Kidney tubule cell (primary cell): ENCODE measurements at regions not wholly inside any gene's neighbourhood (a gene's known extent, or its start where the extent isn't known, plus 50 kb on each side); places are given as distances from the start of the nearest gene placed in this dataset.
"Not testable (repeated sequence)": the region's sequence is repeated elsewhere in the genome, so short reads cannot be mapped to it uniquely, and the experiment has no call there.

Source experiments
- DNase-seq: peaks from one replicate; pipeline ENCODE4 v3.0.0-alpha.2; 2018; ENCODE audit warnings: low spot score

DNA sequence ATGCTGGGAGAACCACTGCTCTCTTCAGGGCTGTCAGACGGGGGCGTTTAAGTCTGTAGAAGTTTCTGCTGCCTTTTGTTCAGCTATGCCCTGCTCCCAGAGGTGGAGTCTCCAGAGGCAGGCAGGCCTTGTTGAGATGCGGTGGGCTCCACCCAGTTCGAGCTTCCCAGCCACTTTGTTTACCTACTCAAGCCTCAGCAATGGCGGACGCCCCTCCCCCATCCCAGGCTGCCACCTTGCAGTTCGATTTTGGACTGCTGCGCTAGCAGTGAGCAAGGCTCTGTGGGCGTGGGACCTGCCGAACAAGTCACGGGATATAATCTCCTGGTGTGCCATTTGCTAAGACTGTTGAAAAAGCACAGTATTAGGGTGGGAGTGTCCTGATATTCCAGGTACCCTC lies 1057.9 kb upstream of the LRRTM1 start:
- not testable (repeated sequence) for DNase-seq

DNA sequence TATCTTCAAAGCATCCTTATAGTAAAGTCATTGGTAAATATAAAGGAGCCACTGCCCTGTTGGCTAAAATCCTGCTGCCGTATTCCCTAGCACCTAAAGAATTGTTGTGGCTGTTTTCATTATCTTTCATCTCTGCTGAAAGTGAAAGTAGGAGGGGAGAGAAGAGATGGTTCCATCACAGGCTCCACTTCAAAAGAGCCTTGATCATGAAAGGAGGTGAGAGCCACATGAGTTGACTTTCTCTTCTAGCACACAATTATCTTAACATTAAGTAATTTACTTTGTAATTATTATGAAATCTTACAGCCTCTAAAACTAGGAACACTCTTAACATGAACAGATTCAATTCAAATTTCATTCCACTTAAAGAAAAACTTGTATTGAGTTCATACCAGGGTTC lies 1050.9 kb upstream of the LRRTM1 start:
- DNase-seq: no peak

DNA sequence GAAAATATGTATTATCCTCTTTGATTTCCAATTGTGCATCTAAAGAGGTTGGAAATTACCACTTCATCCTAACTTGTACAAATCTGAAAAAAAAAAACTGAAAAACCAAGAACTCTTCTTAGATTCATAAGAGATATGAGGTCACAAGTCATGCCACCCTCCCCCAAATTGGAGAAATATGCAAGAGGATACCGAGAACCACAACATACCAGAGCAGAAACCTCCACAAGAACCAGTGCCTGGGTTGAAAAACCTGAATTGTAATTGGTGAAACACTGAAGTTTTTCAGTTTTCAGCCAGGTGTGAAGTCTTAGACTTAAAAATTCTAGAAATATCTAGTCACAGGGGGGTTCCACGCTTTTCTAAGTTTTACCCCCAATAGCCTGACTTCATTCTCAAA lies 1029.5 kb upstream of the LRRTM1 start:
- no peak for DNase-seq

- no peak for DNase-seq
Measured at GRCh38 chr2:81328968-81329367, 1024.4 kb upstream of the LRRTM1 start.

GRCh38 chr2:81327911-81328310 lies 1023.4 kb upstream of the LRRTM1 start:
- DNase-seq: no peak

DNA sequence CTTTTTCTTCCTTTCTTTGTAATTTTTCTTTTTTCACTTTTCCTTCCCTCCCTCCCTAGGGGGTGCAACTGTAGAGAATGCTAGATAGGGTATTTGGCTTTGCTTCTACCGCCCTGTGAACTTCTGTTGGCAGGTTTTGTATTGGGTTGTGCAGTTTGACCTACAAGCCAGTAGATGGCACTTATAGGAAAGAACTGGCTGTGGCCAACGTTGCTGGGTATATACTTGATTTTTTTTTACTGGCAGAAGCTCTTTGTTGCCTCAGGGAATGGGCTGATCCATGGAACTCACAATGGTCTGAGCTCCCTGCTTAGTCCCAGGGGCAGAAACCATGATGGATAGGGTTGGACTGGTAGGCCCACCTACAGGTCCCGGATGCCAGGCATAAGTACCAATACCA lies 1019.5 kb upstream of the LRRTM1 start:
- DNase-seq: peak; percentile 66

GRCh38 chr2:81304154-81304830 lies 999.7 kb upstream of the LRRTM1 start:
- peak; percentile 87 for DNase-seq

- no peak for DNase-seq
Measured at GRCh38 chr2:81303321-81303720, 998.8 kb upstream of the LRRTM1 start.

- DNase-seq: no peak
Measured at GRCh38 chr2:81299841-81300240, 995.3 kb upstream of the LRRTM1 start.

- no peak for DNase-seq
Measured at GRCh38 chr2:81290846-81291245, 986.3 kb upstream of the LRRTM1 start.

GRCh38 chr2:81283081-81283480 lies 978.5 kb upstream of the LRRTM1 start:
- DNase-seq: no peak

DNA sequence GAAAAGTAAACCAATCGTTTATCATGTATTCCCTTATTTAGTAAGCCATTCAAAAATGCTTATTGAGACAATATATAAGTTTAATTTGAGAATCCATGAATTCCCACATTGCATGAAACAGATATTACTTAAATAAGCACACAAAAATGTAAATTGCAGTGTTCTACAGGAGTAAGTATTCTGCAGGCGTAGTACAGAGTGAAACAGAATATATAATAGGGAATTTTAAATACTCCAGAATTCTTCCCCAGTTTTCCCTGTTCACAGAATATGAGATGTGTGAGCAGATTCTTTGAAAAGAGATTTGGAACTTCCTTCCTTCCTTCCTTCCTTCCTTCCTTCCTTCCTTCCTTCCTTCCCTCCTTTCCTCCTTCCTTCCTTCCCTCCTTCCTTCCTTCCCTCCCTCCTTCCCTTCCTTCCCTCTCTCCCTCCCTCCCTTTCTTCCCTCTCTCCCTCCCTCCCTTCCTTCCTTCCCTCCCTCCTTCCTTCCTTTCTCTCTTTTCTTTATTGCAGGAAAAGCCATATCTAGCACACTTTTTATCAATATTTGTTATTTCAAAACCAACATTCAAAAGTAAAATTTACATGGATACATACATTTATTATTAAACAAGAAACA lies 977.7 kb upstream of the LRRTM1 start:
- DNase-seq: no peak

- no peak for DNase-seq
Measured at GRCh38 chr2:81276595-81276994, 972.0 kb upstream of the LRRTM1 start.

GRCh38 chr2:81266106-81266505 lies 961.6 kb upstream of the LRRTM1 start:
- DNase-seq: peak; percentile 28

GRCh38 chr2:81263989-81264388 lies 959.4 kb upstream of the LRRTM1 start:
- DNase-seq: no peak

- DNase-seq: peak; percentile 56
Measured at GRCh38 chr2:81260320-81260719, 955.8 kb upstream of the LRRTM1 start.

- peak; percentile 63 for DNase-seq
Measured at GRCh38 chr2:81250270-81250669, 945.7 kb upstream of the LRRTM1 start.

GRCh38 chr2:81249152-81249551 lies 944.6 kb upstream of the LRRTM1 start:
- DNase-seq: no peak

DNA sequence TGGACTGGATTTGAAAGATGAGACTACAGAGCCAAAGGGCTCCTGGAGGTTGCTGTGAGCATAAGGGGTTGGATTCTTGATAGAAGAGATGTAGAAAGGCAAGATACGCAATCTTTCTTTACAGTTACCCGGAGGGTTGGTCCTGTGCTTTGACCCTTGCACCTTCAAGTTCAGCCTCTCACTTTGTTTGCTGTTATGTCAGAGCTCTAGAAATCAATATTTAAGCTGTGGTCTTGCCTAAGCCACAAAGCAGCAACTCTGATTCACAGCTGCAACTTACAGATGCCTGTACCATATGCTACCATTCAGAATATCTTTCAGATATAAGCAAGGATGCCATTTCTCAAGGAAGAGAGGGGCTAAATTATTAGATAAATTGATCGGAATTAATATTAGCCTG lies 943.1 kb upstream of the LRRTM1 start:
- peak; percentile 7 for DNase-seq

DNA sequence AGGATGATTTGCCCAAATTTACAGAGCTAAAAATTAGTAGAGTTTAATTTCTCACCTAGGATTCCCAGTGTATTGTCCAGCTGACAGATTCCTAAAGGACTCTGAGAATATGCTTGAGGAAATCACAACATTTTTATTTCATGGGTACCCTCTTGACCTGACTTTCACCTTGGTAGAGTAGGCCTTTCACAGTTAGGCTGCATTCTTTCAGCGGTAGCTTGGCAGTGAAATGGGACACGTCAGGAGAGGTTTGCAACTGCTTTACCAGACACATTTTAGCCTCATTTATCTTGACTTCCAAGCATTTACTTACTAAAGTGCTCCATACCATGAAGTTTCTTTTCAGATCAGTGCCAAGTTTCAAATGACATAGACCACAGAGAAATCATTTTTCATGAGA lies 937.9 kb upstream of the LRRTM1 start:
- no peak for DNase-seq

DNA sequence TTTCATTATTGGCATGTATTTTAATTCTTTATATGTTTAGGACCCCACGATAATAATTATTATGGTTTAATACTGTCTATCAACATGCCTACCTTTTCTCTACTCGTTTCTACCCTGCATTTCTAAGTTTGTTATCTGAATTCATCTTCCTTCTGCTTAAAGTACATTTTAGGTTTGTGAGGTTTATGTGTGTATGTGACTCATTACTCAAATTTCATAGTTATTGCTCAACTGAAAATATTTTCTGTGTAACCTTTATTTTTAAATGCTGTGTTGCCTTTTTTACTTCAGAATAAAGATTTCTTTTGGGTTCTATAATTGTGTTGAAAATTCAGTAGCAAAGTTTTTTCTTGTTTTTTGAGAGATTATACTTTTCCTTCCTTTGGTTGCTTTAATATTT lies 933.9 kb upstream of the LRRTM1 start:
- no peak for DNase-seq

DNA sequence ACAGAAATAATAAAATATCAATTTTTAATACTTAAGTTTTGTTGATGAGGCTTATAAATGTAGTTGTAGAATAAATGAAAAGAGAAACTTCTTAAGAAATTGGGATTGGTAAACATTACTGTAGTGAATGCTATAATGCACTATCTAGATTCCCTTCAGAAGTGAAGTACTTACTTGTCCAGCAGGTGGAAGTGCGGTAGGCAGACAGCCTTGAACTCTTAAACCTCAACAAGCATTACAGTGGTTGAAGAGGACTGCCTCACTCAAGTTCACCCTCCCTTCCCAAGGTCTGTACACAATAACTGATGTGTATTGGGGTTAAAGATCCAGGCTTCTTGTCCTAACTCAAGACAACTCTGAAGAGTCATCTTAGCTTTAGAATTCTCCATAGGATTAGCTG lies 931.0 kb upstream of the LRRTM1 start:
- DNase-seq: no peak

DNA sequence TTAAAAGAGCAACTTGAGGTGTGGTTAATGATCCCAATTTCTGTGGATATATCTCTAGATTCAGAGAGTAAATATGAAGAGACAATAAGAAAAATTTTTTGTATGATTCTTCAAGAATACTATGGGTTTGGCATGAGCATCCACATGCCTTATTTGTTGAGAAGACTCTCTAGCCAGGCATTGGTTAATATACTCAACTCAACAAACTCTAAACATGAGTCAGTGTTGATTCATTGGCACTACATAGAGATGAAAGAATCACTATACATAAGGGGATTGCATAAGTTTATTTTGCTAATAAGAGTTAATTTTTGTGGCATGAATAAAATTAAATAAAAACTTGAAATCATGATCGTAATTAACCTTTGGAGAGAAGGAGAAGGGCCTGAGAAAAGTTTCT lies 930.2 kb upstream of the LRRTM1 start:
- no peak for DNase-seq

- no peak for DNase-seq
Measured at GRCh38 chr2:81225756-81226155, 921.2 kb upstream of the LRRTM1 start.
